GM12878 (cell line): ENCODE measurements at regions not wholly inside any gene's neighbourhood (a gene's known extent, or its start where the extent isn't known, plus 50 kb on each side); places are given as distances from the start of the nearest gene placed in this dataset.

ENCODE experiments used
- ASH2L ChIP-seq: fragments of 300-600, 200-600 bp; sonication (generic); IDR thresholded peaks from 2 replicates; pipeline ENCODE4 v1.6.1; 2017; ENCODE audit warnings: low read depth, mild to moderate bottlenecking, borderline replicate concordance
- BCL11A ChIP-seq: IDR thresholded peaks from 2 replicates; pipeline ENCODE4 v1.6.1; 2011; ENCODE audit warnings: low read depth, low read length
- BCLAF1 ChIP-seq: fragments of 450-650 bp; IDR thresholded peaks from 2 replicates; pipeline ENCODE4 v1.6.1; 2017; ENCODE audit warnings: antibody characterized with exemption, mild to moderate bottlenecking, moderate library complexity
- DPF2 ChIP-seq: fragments of 450-650 bp; IDR thresholded peaks from 2 replicates; pipeline ENCODE4 v1.6.1; 2017; ENCODE audit warnings: mild to moderate bottlenecking
- EZH2 ChIP-seq: IDR thresholded peaks from 2 replicates; pipeline ENCODE4 v1.6.1; 2012; ENCODE audit warnings: low read depth, mild to moderate bottlenecking, control low read depth, inconsistent platforms, low read length, borderline replicate concordance; ENCODE audit not compliant: control insufficient read depth
- FOXK2 ChIP-seq: fragments of 450-650 bp; IDR thresholded peaks from 2 replicates; pipeline ENCODE4 v1.6.1; 2017; ENCODE audit warnings: mild to moderate bottlenecking, moderate library complexity
- IKZF1 ChIP-seq: fragments of 450-650 bp; conservative IDR thresholded peaks from 2 replicates; pipeline ENCODE4 v1.6.1; 2017; ENCODE audit warnings: antibody characterized with exemption, mild to moderate bottlenecking
- IRF3 ChIP-seq: fragments of 450-650 bp; IDR thresholded peaks from 2 replicates; pipeline ENCODE4 v1.6.1; 2014; ENCODE audit warnings: mild to moderate bottlenecking
- PAX8 ChIP-seq: fragments of 450-650 bp; IDR thresholded peaks from 2 replicates; pipeline ENCODE4 v1.6.1; 2017; ENCODE audit warnings: mild to moderate bottlenecking, moderate library complexity
- PML ChIP-seq: IDR thresholded peaks from 2 replicates; pipeline ENCODE4 v1.6.1; 2012; ENCODE audit warnings: low read length, inconsistent platforms
- POLR2A ChIP-seq: IDR thresholded peaks from 2 replicates; pipeline ENCODE4 v1.6.1; 2011; ENCODE audit warnings: low read depth, mild to moderate bottlenecking, low read length
- RAD21 ChIP-seq: IDR thresholded peaks from 2 replicates; pipeline ENCODE4 v1.6.1; 2011; ENCODE audit warnings: mild to moderate bottlenecking, low read depth, low read length, moderate library complexity; ENCODE audit not compliant: insufficient read depth
- RB1 ChIP-seq: fragments of 450-650 bp; formaldehyde crosslinking; IDR thresholded peaks from 2 replicates; pipeline ENCODE4 v1.6.1; 2017; ENCODE audit warnings: mild to moderate bottlenecking, borderline replicate concordance
- RCOR1 ChIP-seq: conservative IDR thresholded peaks from 2 replicates; pipeline ENCODE4 v1.6.1; 2012; ENCODE audit warnings: low read depth, low read length, improper control_type of control experiment
- REST ChIP-seq: IDR thresholded peaks from 2 replicates; pipeline ENCODE4 v1.6.1; 2012; ENCODE audit warnings: mild to moderate bottlenecking, low read depth, low read length
- SMAD5 ChIP-seq: IDR thresholded peaks from 2 replicates; pipeline ENCODE4 v1.6.1; 2016; ENCODE audit warnings: antibody characterized with exemption, low read depth
- SMC3 ChIP-seq: IDR thresholded peaks from 2 replicates; pipeline ENCODE4 v1.6.1; 2011; ENCODE audit warnings: low read length, improper control_type of control experiment, borderline replicate concordance
- SREBF1 ChIP-seq: IDR thresholded peaks from 2 replicates; pipeline ENCODE4 v1.6.1; 2012; ENCODE audit warnings: mild to moderate bottlenecking, low read length
- SREBF2 ChIP-seq: IDR thresholded peaks from 2 replicates; pipeline ENCODE4 v1.6.1; 2012; ENCODE audit warnings: mild to moderate bottlenecking, low read length
- SUZ12 ChIP-seq: fragments of 200-600 bp; sonication (generic); IDR thresholded peaks from one replicate; pipeline ENCODE4 v1.6.1; 2018; ENCODE audit warnings: antibody characterized with exemption, mild to moderate bottlenecking; ENCODE audit not compliant: unreplicated experiment
- YY1 ChIP-seq: IDR thresholded peaks from 2 replicates; pipeline ENCODE4 v1.6.1; 2011; ENCODE audit warnings: low read depth, mild to moderate bottlenecking, low read length
- ZBTB33 ChIP-seq: fragments of 450-650 bp; IDR thresholded peaks from 2 replicates; pipeline ENCODE4 v1.6.1; 2017; ENCODE audit warnings: mild to moderate bottlenecking
- ZNF24 ChIP-seq: fragments of 450-650 bp; IDR thresholded peaks from 2 replicates; pipeline ENCODE4 v1.6.1; 2017; ENCODE audit warnings: antibody characterized with exemption, mild to moderate bottlenecking
- ZNF274 ChIP-seq: IDR thresholded peaks from one replicate; pipeline ENCODE4 v1.8.0; 2011; ENCODE audit not compliant: insufficient read length, insufficient read depth
- TF ChIP-seq, protein P1 (sequence below): IDR thresholded peaks from 2 replicates; pipeline ENCODE4 v1.6.1; 2011; ENCODE audit warnings: low read depth, low read length, improper control_type of control experiment, borderline replicate concordance

GRCh38 chr6:135586844-135587243, 89.3 kb upstream of the AHI1 start (continued):
- TF ChIP-seq SUZ12 = no peak
- TF ChIP-seq DPF2 = peak; percentile 70
- no peak for TF ChIP-seq SREBF2
- TF ChIP-seq SMC3 = no peak
- no peak for TF ChIP-seq RAD21
- TF ChIP-seq, protein P1, sequence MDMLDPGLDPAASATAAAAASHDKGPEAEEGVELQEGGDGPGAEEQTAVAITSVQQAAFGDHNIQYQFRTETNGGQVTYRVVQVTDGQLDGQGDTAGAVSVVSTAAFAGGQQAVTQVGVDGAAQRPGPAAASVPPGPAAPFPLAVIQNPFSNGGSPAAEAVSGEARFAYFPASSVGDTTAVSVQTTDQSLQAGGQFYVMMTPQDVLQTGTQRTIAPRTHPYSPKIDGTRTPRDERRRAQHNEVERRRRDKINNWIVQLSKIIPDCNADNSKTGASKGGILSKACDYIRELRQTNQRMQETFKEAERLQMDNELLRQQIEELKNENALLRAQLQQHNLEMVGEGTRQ = no peak
- TF ChIP-seq IRF3 = no peak
- TF ChIP-seq RB1 = no peak
- no peak for TF ChIP-seq ASH2L
- no peak for TF ChIP-seq REST
- no peak for TF ChIP-seq PAX8
- no peak for TF ChIP-seq SMAD5
- TF ChIP-seq BCLAF1 = no peak
- no peak for TF ChIP-seq FOXK2
- no peak for TF ChIP-seq ZNF274
- TF ChIP-seq BCL11A = peak; percentile 71
- no peak for TF ChIP-seq YY1
- no peak for TF ChIP-seq PML
- TF ChIP-seq POLR2A = no peak
- no peak for TF ChIP-seq ZNF24
- TF ChIP-seq RCOR1 = no peak
- TF ChIP-seq SREBF1 = no peak
- TF ChIP-seq IKZF1 = peak; percentile 59; the same call in 1 of the 2 replicates
- no peak for TF ChIP-seq EZH2
- no peak for TF ChIP-seq ZBTB33
